ENCODE measurements at regions not wholly inside any gene's neighbourhood (a gene's known extent, or its start where the extent isn't known, plus 50 kb on each side); places are given as distances from the start of the nearest gene placed in this dataset.

- no peak for DNase-seq
Measured at GRCh38 chr6:94510877-94511276, 1066.5 kb upstream of the MANEA start.

GRCh38 chr6:94501516-94501915 is 1075.8 kb upstream of the MANEA start:
- no peak for DNase-seq

DNA sequence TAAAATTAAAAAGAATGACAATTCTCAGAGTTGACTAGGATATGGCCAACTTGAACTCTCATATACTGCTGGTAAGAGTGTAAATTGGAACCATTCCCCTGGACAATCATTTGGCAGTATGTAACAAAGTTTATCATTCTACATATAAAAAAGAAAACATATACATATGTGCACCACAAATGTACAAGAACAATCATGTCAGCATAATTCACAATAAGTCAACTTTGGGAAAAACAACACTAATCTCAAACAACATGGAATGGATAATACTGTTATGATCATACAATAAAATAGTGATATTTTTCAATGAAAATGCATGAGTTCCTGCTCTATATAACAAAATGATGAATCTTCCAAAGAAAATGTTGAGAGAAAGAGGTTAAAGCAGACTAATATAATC is 1078.7 kb upstream of the EPHA7 start:
- DNase-seq, result no peak

DNA sequence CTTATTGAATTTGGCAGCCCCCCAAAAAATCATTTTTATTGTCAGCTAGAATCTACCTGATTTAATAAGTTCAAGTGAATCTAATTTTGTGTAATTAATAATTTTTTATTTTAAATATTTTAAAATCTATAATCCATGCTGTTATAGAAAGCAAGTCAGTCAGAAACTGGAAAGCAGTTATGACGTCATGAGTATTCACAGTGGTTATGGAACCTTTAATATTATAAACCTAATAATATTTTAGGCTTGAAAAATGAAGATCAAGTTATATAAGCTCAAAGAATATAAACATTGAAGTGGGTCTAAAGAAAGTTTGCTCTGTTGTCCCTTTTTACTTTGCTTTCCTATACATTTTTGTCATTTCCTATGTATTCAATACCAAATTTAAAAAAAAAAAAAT is 1075.1 kb upstream of the EPHA7 start:
- DNase-seq, result no peak

- DNase-seq, result no peak
Measured at GRCh38 chr6:94487371-94487770, 1068.0 kb upstream of the EPHA7 start.

- no peak for DNase-seq
Measured at GRCh38 chr6:94478133-94479005, 1059.0 kb upstream of the EPHA7 start.

DNA sequence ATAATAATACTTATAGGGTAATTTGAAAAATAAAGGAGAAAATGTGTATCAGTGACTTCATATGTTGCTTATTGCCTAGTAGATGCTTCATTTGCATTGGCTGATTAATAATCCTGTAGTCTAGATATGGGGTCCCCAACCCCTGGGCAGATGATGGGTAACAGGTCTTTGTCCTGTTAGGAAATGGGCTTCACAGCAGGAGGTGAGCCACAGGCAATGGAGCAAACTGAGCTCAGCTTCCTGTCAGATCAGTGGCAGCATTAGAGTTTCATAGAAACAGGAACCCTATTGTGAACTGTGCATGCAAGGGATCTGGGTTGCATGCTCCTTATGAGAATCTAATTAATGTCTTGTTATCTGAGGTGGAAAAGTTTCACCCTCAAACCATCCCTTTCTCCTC is 1049.5 kb upstream of the EPHA7 start:
- no peak for DNase-seq

DNA sequence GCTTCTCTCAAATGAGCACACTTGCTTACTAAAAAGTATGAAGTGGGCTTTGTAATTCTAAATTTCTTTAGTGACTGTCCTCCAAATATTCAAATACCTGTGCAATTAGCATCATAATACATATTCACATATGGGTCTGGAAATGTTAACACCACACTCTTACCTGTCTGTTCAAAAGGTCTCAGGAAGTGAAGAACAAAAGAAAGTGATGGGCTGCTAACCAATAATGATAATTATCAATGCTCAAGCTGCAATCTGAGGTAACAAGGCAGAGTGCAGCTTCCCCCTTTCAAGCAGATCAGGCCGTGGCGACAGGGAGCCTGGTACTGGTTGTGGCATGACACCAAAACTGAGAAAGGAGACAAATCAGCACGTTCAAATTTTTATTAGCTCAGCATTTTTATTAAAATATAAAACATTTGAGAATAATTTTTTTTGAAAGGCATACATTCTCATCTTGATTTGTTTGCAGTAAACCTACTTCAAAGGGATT is 1044.7 kb upstream of the EPHA7 start:
- DNase-seq, result no peak

- DNase-seq, result no peak
Measured at GRCh38 chr6:94463306-94463705, 1043.9 kb upstream of the EPHA7 start.

GRCh38 chr6:94462231-94462630 is 1042.9 kb upstream of the EPHA7 start:
- no peak for DNase-seq

- no peak for DNase-seq
Measured at GRCh38 chr6:94456266-94456665, 1036.9 kb upstream of the EPHA7 start.

GRCh38 chr6:94454231-94454630 is 1034.9 kb upstream of the EPHA7 start:
- DNase-seq, result no peak

- no peak for DNase-seq
Measured at GRCh38 chr6:94446120-94446519, 1026.8 kb upstream of the EPHA7 start.

DNA sequence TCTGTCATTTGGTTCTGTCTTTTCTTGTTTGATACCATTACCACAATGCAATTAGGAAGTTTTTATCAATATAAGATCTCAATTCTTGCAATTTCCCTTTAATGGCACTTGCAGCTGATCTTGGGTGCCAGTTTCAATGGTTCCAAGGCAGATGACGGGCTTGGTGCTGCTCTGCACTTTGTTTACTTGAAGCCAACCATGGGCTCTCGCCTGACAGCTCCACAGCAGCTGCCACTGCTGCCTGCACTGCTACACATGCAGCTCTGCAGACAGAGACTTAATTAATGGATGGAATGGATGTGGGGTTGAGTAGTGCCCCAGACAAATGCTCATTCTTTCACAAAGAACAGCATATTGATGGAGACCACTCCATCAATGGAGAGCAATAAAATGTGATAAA is 1024.3 kb upstream of the EPHA7 start:
- no peak for DNase-seq

GRCh38 chr6:94424692-94425091 is 1005.3 kb upstream of the EPHA7 start:
- no peak for DNase-seq

GRCh38 chr6:94417363-94417762 is 998.0 kb upstream of the EPHA7 start:
- no peak for DNase-seq

DNA sequence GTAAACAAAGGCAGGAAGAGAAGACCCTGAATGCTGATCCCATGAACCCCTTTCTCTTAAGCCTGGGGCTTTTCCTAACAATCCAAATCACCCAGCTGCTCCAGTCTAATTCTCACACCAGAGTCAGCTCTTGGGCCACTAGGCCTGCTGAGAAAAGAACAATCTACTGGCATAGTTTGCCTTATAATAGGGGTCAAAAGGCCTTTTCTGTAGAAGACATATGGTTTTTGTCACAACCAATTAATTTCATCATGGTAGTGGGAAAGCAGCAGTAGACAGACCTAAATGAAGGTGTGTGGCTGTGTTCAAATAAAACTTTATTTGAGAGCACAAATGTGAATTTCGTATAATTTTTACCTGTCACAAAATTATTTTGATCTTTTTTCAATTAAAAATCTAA is 994.7 kb upstream of the EPHA7 start:
- no peak for DNase-seq

- no peak for DNase-seq
Measured at GRCh38 chr6:94401311-94401710, 982.0 kb upstream of the EPHA7 start.

- no peak for DNase-seq
Measured at GRCh38 chr6:94394822-94395221, 975.5 kb upstream of the EPHA7 start.

DNA sequence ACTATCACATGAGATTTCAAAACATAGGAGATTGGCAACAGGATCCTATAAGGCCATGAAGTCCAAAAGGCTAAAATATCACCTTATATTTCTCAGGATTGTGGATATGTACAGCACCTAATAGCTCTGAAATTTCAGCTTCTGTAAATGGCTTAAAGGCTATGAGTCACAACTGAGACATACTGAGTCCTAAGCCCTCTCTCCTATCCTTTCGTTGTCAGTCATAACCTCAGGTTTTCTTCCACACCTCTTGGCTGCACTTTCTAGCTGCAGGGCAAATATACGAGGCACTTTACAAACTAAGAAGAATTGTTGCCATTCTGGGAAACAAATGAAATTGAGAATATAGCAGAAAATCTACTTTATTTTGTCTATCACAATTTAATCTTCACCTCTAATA is 969.9 kb upstream of the EPHA7 start:
- DNase-seq, result no peak

- DNase-seq, result no peak
Measured at GRCh38 chr6:94377835-94378234, 958.5 kb upstream of the EPHA7 start.

GRCh38 chr6:94376876-94377275 is 957.5 kb upstream of the EPHA7 start:
- no peak for DNase-seq

GRCh38 chr6:94372229-94372628 is 952.9 kb upstream of the EPHA7 start:
- no peak for DNase-seq

GRCh38 chr6:94367316-94367715 is 948.0 kb upstream of the EPHA7 start:
- no peak for DNase-seq

Data from fibroblast of upper back skin (primary cell).